GM19372 (cell line): ENCODE measurements at regions not wholly inside any gene's neighbourhood (a gene's known extent, or its start where the extent isn't known, plus 50 kb on each side); places are given as distances from the start of the nearest gene placed in this dataset.
"Not testable (repeated sequence)": the region's sequence is repeated elsewhere in the genome, so short reads cannot be mapped to it uniquely, and the experiment has no call there.

ENCODE experiments used
- ATAC-seq: cut with Tn5 transposase; IDR thresholded peaks from one replicate; pipeline ENCODE4 v1.9.1; 2021; ENCODE audit warnings: mild to moderate bottlenecking, low read depth, moderate library complexity; ENCODE audit not compliant: unreplicated experiment

DNA sequence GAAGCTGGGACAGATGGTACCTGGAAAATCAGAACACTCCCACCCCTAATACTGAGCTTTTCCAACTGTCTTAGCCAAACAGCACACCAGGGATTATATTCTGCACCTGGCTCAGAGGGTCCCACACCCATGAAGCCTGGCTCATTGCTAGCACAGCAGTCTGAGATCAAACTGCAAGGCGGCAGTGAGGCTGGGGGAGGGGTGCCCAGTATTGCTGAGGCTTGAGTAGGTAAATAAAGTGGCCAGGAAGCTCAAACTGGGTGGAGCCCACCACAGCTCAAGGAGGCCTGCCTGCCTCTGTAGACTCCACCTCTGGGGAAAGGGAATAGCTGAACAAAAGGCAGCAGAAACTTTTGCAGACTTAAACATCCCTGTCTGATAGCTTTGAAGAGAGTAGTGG is 403.3 kb downstream of the MBD2 start:
- ATAC-seq = not testable (repeated sequence)

DNA sequence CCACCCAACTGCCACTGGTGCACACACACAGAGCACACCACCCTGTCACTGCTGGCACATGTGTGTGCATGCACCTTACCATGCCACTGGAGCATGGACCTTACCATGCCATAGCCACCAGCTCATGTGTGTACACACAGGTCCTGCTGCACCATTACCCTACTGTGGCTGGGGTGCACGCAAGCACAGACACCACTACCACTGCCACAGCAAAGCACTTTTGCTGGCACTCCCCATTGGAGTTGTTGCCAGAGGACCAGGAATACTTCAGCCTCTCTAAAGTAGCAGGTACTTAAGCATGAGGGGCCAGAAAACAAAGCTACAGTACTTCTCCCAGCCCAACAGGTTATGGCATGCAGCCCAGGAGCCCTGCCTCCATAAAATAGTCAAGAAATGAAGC is 404.8 kb downstream of the MBD2 start:
- no peak for ATAC-seq

DNA sequence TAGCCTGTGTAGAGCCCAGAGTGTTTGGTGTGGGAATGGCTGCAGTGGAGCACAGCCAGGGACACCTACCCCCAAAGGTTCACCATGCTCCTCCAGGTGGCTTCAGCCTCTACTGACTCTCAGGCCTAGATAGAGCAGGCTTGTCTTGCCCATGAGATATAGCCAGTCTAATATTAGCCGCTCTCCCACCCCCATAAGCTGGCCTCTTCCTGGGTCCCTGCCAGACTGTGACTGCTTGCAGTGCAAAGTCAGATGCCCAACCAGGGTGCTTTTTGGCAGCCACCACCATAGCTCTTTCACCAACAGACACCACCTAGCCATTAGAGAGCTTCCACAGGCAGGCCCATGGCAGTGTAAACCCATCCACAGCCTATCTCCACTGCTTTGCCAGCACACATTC is 405.3 kb downstream of the MBD2 start:
- no peak for ATAC-seq

DNA sequence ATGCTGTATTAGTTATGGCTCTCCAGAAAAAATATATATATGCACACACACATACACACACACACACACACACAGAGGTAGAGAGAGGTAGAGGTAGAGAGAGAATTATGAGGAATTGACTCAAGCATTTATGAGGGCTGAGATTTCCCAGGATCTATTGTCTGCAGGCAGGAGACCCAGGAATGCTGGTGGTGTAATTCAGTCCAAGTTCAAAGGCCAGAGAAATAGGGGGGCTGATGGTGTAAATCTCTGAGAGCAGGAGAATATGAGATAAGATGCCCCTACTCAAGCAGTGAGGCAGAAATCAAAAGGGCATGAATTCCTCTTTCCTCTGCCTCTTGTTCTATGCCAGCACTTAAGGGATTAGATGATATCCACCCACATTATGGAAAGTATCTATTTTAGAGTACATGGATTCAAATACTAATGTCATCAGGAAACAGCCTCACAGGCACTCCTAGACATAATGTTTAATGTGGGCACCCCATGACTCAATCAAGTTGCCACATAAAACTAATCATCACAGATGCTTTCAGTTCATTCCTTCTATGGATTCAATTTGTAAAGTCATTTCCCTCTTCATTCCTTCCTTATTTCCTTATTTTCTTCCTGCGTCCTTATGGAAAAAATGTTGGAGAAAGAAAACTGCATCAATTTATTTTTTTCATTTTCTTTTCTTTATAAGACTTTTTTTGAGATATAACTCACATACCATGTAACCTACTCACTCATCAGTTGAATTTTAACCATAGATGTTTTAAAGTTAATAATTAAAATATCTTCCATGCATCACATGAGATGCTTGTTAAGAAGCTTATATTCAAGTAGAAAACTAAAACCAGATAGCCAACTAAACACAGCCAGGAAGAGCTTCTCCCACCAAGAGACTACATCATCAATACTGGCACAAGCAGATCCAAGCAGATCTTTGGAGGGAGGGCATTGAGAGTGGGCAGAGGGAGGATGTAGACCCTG is 406.2 kb downstream of the MBD2 start:
- no peak for ATAC-seq

DNA sequence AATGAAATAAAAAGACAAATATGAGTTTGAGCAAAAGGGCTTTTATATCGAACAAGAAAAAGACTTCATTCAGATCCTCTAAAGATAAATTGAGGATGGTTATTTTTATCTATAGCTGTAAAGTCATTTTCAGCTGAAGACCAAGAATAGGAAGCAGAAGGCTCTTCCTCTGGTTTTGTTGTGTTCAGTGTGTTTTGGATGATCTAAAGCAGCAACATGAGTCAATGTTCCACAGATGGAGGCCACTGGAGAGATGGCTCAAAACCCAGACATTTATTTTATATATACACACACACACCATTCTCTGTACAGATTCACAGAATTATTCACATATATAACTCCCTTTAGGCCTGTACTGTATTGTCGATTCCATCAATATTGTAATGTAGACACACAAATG is 424.3 kb downstream of the MBD2 start:
- ATAC-seq = no peak

DNA sequence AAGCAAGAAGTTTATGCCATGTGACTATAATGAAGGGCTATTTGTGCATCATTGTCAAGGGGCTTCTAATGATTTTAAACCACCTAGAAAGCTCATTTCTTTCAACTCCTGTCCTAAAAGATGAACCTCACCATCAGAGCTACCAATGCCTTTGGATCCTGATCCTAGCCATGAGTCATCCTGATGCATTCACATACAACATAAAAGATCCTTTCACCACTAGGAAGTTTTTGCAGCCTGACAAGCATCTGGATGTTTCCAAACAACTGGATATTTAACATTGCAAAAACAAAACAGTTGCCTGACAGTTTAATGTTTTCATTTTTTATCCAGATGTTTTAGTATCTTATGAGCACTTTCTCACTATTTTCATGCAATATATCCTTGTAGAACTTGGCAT is 425.3 kb downstream of the MBD2 start:
- no peak for ATAC-seq

DNA sequence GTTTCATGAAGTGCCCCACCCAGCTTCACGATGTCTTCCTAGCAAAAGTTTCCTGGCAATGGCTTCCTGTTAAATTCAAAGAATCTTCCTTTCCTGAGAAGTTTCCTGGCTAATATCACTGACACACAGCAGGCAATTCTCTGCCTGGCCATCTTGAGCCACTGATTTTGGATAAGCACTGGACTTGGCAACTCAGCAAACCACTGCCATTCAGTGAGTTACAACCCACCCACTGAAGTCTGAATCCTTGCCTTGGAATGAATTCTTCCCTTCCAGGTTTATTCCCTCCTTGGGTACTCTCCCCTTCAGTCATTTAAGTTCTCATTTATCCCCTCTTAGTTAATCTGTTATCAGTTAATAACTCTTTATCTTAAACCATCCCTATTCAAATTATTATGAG is 426.0 kb downstream of the MBD2 start:
- ATAC-seq = no peak

DNA sequence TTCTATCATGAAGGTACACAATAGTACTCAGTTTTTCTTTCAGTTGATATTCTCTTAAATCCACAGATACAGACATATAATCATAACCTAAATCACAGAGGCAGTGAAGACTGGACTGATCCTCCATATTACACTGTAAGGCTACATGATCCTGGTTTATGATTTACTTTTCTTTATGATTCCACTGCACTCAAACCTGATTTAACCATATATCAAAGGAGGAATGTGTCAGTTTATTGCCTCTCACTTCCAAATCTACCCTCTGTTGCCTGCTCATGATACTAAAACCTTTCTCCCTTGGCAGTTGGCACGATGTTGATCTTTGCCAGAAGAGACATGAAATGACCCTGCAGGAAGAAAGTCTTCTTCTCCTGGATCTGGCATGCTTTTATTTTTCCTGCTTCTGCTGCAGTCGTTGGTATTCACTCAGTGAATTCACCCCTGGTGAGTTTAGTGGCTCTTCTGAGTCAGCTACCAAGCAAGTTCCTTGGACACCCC is 426.4 kb downstream of the MBD2 start:
- no peak for ATAC-seq

DNA sequence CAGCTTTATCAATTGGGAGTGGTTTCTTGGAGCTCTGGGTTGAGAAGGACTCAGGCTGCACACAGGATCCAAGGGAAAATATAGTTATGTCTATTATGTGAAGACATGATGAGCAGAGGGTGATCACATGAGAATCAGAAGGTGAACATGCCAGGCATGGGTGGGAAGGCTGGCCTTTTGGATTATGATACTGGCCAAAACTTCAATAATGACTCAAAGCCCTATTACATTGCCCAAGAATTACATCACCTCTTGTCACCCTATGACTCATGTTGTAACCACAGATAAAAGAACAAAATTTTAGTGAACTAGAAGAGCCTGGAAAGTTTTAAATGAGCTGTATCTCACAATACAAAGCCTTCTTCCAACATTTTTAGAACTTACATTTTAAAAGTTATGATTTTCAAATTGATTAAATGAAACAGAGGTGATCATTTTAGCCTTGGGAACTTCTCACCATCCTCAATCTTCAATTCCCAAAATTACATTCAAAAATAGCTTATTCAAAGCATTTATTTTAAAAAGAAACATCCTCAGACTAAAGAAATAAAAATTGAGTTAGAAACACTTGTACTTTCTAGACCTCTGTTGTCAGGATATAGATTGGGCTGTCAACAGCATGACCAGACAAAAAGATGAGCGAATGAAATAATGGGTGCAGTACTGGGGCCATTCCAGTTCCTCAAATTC is 428.3 kb downstream of the MBD2 start:
- ATAC-seq = no peak

DNA sequence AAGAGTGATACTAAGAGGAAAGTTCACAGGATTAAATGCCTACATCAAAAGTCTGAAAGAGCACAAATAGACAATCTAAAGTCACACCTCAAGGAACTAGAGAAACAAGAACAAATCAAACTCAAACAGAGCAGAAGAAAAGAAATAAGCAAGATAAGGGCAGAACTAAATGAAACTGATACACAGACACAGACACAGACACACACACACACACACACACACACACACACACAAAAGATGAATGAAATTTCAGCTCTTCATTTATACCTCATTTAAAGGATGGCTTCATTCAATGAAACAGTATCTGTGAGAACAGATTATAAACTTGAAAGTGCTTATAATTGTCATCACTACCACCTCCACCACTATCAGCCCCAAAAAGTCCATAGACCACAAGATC is 428.9 kb downstream of the MBD2 start:
- ATAC-seq = no peak

DNA sequence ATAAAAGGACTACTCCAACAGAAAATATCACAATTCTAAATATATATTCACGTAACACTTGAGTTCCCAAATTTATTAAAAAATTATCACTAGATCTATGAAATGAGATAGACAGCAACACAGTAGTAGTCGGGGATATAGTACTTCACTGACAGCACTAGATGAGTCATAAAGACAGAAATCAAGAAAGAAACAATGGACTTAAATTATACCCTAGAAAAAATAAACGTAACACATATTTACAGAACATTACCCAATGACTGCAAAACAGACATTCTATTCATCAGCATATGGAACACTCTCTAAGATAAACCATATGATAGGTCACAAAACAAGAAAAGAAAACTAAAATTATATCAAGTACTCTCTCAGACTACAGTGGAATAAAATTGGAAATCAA is 429.4 kb downstream of the MBD2 start:
- no peak for ATAC-seq

DNA sequence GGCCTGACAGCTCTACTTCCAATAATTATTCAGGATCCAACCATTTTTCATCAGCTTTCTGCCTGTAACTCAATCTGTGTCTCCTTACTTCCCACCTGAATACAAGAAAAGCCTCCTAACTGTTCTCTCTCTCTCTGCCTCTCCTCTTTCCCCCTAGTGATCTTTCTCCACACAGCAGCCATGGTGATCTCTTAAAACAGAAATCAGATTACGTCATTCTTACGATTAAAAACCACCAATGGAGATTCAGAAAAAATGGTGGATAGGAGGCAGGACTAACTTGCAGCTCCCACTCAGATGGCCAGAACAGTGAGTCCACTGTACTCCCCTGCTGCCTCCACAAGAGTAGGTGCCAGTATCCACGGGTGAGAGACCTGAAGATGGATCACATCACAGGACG is 431.7 kb downstream of the MBD2 start:
- no peak for ATAC-seq

DNA sequence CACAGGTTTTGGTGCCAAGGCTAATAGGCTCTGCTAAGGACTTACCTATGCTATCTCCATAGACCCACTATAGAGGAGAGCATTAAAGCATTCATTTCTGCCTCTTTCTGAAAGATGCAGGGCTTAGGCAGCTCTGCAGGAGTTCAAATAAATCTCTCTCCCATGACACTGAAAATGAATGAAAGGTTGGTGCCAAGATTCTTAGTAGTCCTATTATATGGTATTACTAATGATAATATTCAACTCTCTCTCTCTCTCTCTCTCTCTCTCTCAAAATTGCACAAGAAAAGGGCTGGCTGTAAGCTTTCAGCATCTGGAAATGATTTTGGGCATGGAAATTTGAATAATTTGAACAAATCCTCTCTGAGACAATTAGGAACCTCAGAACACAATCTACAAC is 433.7 kb downstream of the MBD2 start:
- ATAC-seq = no peak

DNA sequence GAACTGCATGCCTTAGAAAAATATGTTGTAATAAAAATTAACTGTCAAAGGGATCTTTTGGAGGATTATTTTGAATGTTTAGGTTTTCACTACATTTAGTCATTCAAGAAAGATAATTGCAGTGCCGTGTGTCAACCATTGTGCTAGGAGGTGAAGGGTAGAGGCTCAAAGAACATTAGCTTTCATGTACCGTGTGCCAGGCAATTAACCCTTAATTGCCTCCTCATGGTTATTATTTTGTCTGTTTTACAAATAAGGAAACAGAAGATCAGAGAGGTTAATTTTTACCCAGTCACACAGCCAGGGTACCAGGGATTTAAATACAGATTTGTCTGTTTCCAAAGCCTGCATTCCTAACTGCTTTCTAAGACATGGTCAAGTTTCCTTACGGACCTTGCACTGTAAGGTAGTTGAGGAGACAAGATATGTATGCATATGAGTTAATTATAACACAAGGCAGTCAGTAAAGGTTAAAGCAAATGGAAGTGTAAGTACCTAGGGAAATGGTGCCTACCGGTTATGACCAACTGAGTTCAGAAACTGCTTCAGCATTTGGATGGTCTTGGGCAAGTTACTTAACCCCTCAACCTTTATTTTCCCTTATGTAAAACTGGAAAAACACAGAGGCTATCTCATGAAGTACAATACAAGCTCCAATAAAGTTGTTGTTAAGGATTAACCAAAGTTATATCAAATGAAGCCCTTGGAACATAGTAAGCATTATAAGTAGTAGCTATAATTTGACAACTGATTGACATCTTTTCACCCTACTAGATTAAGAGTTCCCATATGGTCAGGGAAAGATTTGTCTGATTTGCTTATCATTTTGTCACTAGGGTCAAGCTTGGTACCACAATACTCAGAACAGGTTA is 434.9 kb downstream of the MBD2 start:
- ATAC-seq = no peak

DNA sequence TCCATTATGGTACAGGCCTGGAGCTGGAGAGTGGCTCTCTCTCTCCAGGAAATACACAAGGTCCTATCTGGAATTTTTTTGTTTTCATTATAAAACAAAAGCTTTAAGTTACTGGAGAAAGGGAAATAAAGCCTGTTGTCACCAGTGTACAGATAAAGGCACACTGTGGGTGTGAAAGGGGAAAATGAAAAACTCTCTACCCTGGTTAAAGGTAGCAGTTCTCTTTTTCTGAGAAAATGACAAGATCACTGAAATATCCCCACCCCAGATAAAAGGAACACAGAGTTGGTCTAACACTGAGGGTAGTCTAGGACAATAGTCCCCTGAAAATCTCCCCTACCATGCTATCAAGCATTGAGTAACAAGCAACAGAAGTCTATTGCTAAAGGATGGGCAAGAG is 438.7 kb downstream of the MBD2 start:
- ATAC-seq = no peak

DNA sequence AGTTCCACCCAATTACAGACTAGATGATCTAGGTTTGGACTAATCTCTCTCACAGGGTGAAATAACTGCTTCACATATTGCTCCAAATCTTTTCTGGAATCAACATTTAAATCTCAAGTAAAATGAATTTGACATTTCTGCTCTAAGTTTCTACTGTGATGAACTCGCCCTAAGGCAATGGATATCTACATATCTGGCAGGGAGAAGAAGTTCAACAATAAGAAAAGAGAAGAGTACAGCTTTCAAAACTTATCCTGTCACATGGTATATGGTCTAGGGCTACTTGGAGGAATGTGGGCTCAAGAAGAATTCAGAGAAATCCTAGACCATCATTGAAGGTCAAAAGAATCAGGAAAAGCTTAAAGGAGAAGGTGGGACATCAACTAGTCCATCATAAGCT is 440.2 kb downstream of the MBD2 start:
- no peak for ATAC-seq

DNA sequence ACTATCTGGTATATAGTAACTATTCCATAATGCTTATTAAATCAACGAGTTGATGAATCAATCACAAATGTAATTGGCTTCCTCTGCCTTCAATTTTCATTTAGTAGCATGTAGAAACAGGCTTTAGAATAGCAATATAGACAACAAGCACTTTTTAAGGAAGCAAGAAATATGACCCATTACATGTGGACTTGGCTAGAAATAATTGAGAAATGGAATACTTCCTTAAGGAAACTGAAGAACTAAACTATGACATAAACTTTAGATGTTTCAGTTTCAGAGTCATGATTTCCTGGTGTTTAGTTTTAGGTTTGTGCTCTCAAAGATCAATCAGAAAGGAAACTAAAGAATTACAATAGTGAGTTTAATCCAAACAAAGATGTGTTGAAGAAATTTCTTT is 443.8 kb downstream of the MBD2 start:
- no peak for ATAC-seq

DNA sequence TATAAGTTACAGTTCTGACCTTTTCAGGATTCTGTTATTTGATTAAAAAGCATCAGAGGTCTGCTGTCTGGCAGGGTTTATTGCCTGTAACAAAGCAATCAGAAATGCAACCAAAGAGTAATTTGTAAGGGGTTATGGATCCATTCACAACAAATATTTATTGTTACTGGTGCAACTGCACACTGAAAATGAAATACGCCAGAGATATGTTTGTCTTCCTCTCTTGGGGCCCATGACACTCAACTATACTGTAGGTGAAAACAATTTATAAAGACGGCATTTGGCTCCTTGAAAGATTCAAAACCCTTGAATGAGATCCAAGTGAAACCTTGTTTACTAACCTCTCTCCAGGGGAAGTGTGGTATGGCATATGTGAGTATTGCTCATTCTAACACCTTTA is 452.2 kb downstream of the MBD2 start:
- no peak for ATAC-seq

DNA sequence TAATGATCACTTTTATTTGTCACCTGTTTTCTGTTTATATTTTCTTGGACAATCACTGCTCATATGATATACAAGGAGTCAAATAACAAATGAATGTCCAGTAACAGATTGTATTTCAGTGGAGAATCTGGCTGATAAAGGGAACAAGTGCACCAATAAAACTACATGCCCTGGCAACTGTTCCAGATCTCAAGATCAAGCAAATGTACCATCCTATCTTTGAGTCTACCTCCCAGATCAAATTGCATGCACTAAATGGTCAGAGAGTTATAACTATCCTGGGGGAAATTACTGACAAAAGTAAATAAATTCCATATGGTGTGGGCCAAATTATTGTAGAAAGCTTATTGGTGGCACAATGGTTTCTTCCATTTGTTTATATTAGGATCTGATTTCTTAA is 452.8 kb downstream of the MBD2 start:
- no peak for ATAC-seq

DNA sequence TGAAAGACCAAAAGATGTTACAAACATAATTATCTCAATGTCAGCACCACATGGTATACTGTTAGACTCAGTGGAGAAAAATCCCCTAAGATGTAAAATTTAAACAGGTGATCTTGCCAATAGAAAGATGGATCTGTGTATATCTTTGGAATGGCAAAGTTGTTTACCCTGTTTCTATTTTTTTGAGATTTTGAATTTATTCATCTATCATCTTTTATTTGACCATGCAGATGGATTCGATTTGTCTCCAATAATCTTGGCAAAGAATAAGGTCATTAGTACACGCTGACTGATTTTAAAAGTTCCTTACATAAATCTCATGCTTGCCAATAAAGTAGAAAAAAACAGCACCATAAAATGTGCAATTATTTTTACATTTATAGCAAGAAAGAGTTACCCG is 459.3 kb downstream of the MBD2 start:
- no peak for ATAC-seq

DNA sequence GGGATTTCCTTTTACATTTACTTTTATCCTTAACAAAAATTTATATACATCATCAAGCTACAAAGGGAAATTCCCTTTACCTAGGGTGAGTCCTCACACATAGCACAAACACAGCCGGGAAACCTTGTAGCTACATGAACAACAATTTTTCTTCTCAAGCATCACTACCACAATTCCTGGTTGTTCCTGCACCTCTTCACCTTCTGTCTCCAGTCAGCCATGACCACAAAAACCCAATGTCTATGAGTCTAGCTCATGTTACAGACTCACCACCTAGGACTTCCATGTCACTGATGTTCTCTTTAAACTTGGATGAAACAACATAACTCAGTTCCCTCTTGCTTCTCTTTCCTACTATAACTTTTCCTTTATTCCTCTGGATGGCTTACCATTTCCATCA is 460.4 kb downstream of the MBD2 start:
- ATAC-seq = no peak
